Right ventricle myocardium inferior (tissue), 1 donor: ENCODE measurements at regions not wholly inside any gene's neighbourhood (a gene's known extent, or its start where the extent isn't known, plus 50 kb on each side); places are given as distances from the start of the nearest gene placed in this dataset.
A peak's percentile ranks its signal among the peaks of the same experiment; 100 is the strongest.

Source experiments
- ATAC-seq: fragments of 200-7000 bp; cut with Tn5 transposase; one replicate; pipeline ENCODE4 v1.9.1; 2020; ENCODE audit warnings: mild to moderate bottlenecking, moderate library complexity
- DNase-seq: peaks from one replicate; pipeline ENCODE4 v3.0.0; 2021; ENCODE audit errors: missing footprints
- intact Hi-C: fragments of 100-400 bp; cut with DNase I; formaldehyde crosslinking; loops from one replicate; pipeline ENCODE4 v1.11.0; 2022
- donor health status: DM: no; HTN: yes; CAD: no; lungs with severe emphysema.

DNA sequence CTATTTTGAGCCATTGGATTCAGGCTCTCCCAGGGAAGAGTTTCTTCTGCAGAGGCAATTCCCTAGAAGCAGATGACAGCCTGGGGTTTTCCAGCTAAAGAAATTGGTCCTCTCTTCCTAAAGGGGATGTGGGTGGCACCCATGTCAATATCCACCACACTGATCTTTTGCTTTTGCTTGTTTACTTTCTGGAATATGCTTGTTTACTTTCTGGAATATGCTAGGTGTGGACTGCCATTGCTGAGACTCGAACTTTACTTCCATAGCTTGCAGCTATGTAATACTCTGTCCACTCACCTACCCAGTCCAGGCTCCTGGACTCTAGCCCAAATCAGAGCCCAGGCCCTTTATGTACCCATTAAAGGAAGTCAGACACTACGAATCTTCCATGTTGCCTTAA, 92.1 kb upstream of the SMYD2 start:
- no peak for ATAC-seq
- intact Hi-C loops, result no loop called here
- no peak for DNase-seq

DNA sequence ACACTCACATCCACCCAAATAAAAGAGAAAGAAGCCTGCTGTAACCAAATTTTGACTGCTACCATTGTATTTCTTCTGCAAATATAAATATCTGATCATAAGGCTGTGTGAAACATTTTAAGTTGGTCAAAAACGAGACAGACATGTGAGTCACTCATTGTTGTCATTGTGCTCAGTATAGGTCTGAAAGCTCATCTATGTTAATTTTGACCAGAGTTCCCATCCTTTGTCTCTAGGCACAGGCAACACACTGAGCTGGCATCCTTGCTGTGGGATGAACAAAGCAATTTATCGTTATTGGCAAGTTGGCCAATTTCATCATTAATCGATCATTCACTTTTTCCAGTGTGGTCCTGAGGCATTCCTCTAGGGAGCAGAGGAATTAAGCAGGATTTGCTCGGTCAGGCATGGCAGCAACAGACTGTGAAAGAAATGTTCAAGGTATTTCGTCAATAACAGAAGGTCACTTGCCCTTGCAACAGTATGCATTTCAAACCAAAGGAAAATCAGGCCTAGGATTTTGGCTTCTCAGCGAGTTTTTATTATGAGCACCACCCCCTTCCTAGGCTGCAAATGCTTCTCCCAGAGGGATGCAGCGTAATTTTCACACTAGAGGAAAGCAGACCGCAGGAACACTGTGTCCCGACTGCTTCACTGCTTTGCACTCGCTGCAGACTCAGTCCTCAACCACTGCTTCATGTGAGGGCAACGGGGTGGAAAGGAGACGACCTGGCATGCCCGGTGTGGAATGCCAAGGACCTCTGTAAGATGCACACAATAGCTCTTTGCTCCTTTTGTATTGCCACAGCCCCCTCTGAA, 87.9 kb upstream of the SMYD2 start:
- ATAC-seq, result no peak
- DNase-seq, result no peak
- intact Hi-C loops, result no loop called here

DNA sequence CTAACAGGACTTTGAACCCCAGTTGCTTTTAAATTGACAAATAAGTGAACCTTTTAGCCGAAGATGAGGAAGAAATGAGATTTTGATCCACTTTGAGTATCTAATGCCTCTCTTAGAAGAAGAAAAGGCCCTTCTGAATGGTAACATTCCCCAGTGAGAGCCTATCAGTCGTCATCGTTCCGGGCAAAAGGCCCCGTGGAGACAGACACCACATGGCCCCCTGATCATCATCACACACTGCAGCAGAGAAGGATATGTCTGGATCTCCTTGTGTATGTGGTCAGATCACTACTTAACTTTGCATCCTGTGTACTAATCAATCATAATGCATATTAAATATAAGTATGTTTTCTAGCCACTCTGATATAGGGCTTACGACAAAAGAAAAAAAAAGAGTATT, 87.3 kb upstream of the SMYD2 start:
- DNase-seq (no peak), ATAC-seq (no peak)
- intact Hi-C loops, result no loop called here

DNA sequence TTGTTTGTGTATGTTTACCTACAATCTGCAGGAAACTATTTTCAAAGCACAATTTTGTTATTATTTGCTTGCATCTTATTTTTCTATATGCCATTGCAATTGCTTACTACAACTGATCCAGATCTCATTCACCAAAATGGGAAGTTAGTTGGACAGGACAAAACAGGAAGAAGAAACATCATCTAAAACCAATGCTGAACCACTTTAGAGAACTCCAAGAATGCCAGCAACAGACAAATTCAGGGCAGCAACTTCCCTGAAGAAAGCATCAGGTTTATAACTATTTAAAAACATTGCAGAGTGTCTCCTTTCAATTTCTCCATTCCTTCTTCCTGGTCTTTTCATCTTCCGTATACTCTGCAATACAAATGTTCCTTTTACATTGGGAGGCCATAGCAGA, 82.4 kb upstream of the SMYD2 start:
- no peak for DNase-seq
- ATAC-seq, result no peak
- intact Hi-C loops, result no loop called here

DNA sequence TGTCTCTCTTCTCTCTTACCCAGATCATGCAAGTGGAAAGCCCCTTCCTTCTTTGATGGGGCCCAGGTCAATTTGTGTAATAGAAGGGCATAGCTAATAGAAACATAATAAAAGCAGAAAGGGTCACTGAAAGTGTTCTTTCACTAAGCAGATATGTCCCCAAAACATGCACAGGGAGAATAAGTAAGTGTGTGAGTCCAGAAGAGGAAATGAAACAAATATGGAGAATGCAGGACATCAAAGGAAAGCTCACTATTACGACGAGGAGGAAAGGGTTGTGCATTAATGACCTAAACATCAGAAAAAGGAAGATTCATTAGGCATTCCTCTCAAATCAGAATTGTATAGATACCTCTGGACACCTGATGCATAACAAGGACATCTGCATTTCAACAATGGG, 81.4 kb upstream of the SMYD2 start:
- intact Hi-C loops, result no loop called here
- no peak for DNase-seq
- no peak for ATAC-seq

DNA sequence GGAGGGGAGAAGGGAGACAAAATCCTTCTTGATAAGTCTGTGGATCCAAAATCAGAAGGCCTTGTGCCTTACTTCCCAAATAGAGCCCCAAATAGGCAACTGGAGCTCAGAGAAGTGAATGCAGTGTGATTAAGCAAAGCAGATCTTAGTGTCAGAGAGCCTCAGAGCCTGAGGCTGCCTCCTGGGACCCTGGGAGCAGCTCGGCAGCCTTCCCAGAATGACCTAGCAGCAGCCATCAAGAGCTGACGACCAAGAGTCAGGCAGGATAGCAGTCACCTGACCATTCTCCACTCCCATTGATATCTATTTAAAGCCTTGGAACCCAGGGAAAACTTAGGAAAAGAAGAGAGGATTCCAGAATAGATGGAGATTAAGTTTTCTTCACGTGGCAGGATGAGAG, 78.0 kb upstream of the SMYD2 start:
- no peak for DNase-seq
- ATAC-seq, result no peak
- intact Hi-C loops, result no loop called here

DNA sequence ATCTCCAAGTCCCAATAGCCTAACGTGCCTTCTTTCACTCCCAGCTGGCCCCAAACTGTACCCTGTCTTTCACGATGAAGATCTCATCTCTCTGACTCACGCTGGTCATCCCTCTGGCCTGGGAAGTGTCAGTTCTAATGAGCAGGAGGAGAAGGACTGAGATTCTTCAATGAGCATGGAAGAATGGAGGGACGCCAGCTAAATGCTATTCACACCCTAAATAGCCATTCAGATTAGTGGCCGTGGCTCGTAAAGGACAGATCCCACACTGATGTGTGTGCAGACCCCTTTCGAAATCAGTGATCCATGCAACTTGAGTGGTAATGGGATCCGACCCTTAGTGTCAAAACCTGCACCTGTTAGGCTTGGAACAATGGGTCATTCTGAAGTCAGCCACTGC, 75.9 kb upstream of the SMYD2 start:
- ATAC-seq (no peak), DNase-seq (no peak)
- intact Hi-C loops, result no loop called here

DNA sequence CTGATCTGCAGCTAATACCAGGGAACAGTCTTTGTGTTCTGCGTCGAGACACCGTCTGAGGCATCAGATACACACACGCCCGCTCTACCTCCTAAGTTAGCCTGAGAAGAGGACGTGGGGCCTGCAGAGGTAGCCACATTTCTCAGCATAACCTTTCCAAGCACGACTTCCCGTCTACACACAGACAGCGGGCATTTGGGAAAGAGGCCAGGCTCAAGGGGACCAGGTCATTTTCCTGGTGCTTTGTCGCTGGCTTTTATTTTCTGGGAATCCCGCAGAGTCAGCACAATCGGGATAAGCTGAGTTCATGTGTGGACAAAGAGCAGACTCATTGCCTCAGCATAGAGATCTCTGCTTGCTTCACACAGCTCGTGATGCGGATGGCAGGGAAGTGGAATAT, 72.5 kb upstream of the SMYD2 start:
- DNase-seq, result no peak
- intact Hi-C loops, result no loop called here
- ATAC-seq, result no peak

DNA sequence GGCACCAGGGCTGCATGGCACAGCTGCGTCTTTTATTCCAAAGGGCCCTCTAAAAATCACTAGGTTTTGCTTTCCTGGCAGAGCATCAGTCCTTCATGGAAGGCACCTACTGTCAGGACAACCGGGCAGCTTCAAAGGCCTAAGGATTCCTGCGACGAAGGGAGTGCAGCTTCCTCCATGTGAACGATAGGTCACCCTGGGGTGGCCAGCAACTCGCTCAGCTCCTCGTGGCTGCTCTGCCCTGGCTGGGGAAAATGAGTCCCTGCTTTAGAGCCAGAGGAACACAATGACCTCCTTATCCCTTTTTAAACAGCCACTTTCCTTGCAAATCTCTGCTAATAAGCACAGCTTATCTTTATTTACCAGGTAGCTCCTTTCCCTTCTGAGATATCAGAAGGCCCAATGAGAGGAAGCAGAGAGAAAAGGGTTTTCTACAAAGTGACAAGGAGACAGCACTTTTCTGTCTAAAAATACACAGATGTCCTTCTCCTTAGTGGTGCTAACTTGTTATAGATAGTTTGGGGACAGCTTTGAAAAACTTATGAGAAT, 71.6 kb upstream of the SMYD2 start:
- ATAC-seq, result no peak
- no peak for DNase-seq
- intact Hi-C loops, result no loop called here

DNA sequence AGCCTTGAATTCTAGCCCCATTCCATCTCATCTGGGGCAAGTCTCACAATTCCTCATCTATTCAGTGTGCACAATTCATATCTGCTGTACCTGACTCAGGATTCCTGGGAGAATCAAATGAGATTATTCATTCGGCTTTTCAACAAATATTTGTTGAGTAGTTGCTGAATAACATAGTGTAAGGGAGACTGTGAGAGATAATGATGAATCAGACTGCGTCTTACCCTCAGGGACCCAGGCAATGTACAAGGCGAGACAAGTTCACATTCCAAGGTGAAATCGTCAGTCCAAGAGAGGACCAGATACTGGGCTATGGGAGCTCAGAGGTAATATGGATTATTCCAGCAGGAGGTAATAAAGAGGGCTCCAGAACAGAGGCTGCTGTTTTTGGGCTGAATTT, 67.8 kb upstream of the SMYD2 start:
- no peak for DNase-seq
- no peak for ATAC-seq
- intact Hi-C loops, result no loop called here

DNA sequence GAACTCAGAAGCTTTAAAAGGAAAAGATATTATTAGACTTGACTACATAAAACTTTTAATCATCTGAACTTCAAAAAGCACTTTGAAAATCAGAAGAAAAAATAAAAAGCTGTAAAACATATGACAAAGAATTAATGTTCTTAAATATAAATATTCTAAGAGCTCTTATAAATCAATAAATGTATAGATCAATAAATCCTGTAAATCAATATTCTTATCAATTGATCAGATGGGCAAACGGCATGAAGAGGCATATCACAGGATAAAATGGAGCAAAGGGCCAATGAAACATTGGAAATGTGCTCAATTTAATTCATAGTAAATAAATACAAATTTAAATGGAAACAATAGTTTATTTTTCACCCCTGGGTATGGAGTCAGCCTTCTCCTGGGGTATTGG, 66.1 kb upstream of the SMYD2 start:
- no peak for DNase-seq
- intact Hi-C loops, result loop anchor here (1.0 to 2.0 kb wide), 3 partner anchors 46 to 370 kb away; no protein-coding TSS in a partner anchor
- no peak for ATAC-seq

DNA sequence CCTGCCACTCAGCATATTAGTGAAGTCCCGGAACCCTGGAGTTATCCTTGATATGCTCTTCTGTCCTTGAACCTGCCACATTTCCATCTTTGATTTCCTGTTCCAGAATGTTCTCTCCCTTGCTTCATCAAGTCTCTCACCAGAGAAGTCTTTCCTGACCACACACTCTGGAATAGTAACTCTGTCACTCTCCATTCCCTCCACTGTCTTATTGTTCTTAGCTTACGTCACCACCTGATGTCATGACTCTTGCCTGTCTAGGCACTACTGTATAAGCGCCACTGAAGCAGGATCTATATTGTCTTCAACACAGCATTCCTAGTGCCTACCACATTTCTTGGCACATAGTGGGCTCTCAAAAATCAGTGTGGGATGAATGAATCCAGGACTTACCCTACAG, 65.4 kb upstream of the SMYD2 start:
- ATAC-seq (no peak), DNase-seq (no peak)
- intact Hi-C loops, result loop anchor here (2.0 kb wide), 1 partner anchor 45 kb away; no protein-coding TSS in a partner anchor

DNA sequence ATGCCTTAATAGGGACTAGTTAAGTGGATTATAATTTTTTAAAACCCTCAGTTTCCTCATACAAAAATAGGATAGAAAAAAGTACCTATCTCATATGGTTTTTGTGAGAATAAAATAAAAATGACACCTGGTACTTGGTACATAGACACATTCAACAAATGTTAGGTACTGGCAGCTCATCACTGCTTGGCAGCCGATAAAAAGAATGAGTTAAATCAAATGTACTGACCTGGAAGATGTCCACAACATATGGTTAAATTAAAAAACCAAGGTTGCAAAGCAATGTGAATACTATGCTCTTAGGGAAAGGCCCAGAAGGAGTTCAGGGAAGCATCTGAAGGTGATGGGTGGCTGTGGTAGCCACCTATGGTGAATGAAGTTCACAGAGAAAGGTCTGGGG, 64.9 kb upstream of the SMYD2 start:
- ATAC-seq (no peak), DNase-seq (no peak)
- intact Hi-C loops, result no loop called here

DNA sequence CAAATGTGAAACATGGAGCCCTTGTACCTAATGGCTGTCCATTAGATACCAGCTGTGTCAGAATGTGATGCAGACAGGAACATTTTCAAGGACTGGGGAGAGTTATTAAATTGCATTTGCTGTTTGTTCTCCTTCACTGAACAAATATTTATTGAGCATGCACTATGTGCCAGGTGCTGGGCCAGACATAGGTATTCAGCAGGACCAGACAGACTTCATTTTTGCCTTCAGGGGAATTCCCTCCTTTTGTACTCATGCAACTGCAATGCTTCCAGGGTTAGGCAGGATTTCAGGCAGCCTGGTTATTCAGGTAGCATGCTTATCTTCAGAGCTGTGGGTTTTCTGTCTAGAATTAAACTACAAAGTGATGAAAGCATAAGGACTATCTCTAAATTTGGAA, 64.2 kb upstream of the SMYD2 start:
- ATAC-seq, result no peak
- intact Hi-C loops, result no loop called here
- no peak for DNase-seq

DNA sequence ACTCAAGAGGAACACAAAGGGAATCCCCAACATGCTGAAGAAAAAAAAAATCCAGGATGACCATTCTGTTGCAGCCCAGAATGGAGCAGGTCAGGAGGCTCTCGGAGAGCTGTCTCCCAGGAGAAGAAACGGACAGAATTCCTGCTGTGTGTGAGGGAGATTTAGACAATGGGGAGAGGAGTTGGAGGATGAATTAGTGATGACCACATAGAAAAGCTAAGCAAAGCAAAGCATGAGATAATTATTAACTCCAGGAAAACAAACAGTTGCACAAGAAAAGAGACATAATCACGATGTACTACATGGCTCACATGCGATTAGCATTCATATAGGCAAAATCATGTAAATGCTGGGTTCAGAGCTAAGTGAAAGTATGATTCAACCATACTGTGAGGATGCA, 61.1 kb upstream of the SMYD2 start:
- ATAC-seq (no peak), DNase-seq (no peak)
- intact Hi-C loops, result no loop called here

DNA sequence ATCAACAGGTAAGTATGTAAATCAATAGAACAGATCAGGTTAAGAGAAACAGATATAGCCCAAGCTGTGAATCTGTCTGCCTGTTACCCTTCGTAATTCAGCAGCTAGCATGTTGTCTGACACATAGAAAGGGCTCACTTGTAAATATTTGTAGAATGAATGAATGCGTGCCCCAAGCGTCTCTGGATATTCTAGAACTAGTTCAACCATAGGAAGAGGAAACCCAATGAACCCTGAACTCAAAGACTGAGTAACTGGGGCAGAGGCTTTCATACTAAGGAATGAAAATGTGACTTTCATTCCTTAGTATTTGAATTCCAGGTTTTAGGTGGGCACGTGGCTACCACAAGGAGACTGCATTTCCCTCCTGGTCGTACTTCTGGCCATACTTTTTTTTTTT, 60.1 kb upstream of the SMYD2 start:
- intact Hi-C loops, result no loop called here
- ATAC-seq, result no peak
- DNase-seq, result no peak

DNA sequence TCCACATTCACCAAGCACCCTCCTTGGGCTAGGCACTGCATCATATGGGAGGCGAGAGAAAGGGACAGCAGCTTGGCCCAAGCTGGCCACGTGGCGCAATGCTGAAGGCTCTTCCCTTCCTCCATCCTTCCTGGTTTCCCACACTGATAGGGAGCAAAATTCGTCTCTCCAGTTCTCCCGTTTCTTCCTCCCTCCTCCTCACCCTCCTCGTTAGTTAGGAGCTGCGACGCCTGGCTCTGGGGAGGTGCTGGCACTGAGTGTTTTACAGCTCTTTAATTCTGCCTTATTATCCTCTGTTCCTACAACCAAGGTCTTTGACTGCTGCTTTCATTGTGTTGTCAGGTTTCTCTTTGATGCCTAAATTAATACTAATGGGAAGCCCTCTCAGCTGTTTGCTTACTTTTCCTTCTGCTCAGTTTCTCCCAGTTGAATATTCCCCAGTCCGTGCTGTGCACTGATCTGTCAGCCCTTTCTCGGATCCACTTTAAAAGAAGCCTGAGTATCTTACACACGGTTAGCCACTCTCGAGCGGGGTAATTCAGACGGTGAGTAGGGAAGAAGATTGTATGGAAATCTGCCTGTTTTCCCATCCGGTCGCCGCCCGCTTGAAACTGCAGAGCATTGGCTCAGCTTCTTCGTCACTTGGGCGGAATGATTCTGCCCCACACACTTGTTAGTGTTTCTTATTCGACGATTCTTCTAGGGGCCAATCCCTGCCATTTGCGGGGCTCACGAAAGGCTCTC, 56.2 kb upstream of the SMYD2 start:
- no peak for DNase-seq
- intact Hi-C loops, result no loop called here

DNA sequence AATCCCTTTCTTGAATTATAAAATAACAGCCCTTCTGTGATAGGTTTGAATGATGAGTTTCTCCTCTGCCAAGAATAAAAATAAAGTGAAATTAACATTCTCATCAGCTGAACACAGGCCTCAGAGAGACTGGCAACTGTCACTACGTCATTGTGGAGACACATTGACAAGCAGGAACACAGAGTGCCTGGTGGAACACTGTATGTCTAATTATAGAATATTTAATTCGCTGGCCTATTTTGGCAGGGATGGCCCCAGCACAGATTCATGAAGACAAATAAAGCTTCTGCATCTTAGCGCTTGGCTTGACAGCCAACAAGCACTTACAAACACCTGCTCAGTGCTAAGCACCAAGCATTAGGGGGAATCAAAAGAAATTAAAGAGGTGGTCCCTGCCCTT, 52.0 kb upstream of the SMYD2 start:
- peak; percentile 96 for ATAC-seq
- intact Hi-C loops, result no loop called here
- no peak for DNase-seq

More for the DNA sequence above, 56.2 kb upstream of the SMYD2 start:
- ATAC-seq, result peak; percentile 21

DNA sequence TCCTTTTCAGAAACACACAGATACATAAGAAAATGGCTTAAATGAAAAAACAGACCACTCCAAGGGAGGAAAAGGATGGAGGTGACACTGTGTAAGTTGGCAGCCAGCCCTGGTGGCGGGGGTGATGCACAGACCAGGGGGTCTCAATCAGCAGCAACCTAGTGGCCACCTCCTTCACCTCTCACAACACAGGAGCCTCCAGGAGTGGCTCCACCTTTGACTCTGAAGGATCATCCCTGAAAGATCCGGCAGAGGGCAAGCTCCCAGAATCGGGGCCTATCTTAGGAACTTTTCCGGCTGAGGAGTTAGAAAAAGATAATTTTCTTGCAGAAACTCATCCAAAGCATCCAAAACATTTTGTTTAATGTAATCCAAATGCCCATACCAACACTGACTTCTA, 51.2 kb upstream of the SMYD2 start:
- intact Hi-C loops, result no loop called here
- DNase-seq (no peak), ATAC-seq (no peak)
